ENCODE measurements at regions not wholly inside any gene's neighbourhood (a gene's known extent, or its start where the extent isn't known, plus 50 kb on each side); places are given as distances from the start of the nearest gene placed in this dataset.

DNA sequence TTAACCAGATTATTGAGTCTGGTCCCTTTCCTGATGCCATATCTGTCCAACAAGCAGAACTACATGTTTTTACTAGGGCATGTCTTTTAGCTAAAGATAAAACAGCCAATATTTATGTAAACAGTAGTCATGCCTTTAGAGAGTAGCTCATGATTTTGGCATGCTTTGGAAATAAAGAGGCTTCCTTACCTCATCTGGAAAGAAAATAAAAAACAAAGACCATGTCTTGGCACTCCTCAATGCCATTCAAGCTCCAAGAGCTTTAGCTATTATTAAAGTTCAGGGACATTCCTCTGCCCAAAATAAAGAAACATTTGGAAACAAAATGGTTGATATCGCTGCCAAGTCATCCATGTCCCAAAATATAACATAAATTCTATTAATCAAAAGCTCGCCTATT, 202.4 kb downstream of the URB2 start:
- DNase-seq: no peak

DNA sequence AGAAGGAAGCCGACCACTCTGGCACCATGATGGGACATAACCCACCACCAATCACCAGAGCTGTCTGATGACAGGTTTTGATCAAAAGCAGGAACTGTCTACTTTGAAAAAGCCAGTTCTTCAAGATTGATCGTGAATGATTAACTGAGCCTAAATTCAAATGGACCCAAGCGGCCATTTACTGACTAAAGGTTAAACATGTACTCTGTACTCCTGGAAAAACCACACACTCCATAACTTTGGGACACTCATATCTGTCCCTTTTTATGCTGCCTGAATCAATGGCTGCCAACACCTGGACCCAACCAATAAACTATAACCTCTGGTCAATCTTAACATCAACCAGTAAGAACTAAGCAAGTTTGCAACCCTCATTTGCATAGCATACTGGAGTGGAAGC, 206.6 kb downstream of the URB2 start:
- DNase-seq: no peak

DNA sequence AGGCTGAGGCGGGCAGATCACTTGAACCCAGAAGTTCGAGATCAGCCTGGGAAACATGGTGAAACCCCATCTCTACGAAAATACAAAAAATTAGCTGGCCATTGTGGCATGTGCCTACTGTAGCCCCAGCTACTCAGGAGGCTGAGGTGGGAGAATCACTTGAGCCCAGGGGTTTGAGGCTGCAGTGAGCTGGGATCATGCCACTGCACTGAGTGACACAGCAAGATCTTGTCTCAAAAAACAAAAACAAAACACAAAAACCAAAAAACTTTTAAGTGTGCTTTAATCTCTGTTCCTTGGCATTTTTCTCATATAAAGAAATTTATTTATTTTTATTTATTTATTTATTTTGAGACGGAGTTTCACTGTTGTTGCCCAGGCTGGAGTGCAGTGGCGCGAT, 208.2 kb downstream of the URB2 start:
- no peak for DNase-seq

DNA sequence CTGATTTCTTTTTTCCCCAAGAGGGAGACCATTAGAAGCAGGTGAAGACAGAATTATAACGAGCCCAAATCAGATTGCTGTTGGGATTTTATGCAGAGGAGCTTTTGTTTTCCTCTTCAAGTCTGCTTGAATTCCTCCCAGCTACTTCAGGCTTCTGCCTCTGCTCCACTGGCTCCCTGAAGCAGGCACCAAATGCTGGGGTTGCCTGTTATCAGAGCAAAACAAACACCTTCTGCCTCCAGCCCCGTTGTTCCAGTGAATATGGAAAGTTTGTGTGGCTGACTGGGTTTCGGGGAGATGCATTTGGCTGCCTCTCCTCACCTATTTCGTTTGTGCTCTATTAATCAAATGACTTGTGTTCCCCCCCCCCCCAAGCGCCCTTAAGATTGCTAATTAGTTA, 209.2 kb downstream of the URB2 start:
- DNase-seq: no peak

DNA sequence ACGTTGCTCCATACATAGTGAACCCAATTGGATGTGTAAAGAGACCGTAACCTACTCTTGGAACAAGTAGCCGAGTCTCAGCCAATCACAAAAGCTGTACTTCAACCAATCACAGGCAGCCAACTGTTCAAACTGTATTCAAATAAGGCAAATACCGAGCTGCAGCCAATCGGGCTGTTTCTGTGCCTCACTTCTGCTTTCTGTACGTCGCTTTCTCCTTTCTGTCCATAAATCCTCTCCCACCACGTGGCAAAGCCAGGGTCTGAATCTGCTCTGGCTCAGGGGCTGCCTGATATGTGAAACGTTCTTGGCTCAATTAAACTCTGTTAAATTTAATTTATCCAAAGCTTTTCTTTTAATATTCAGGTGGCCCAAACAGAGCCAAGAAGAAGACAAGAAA, 210.3 kb downstream of the URB2 start:
- DNase-seq: no peak

DNA sequence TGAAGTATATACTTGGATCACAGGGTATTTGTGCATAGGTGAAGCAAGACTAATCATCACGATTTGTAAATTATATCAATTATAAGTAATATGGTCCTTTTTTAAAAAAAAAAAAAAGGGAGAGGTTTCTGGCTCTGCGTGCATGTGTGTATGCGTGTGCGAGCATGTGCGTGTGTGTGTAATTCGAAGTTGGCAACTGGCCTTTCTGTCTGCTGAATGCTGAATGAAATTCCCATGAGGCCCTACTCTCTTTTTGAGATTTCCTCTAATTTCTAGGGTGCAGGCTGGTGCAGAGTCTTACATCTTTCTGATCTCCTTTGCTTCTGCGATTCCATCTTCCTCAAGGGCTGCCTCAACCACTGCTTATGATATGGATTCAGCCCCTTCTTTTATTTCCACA, 212.2 kb downstream of the URB2 start:
- DNase-seq: no peak

DNA sequence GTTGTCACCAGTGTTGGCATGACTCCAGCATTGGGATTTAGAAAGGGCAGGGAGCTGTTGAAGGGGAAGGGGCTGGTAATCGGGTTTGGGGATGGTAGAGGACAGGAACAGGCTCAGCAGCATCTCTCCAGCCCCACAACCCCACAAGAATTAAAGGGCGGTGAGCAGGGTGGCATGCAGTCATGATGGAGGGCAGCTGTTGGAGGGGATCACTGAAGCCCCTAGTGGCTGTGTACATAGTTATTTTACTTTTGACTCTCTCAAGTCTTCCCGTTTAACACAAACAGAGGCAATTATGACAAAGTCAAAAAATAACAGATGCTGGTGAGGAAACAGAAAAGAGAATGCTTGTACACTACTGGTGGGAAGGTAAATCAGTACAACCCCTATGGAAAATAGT, 213.8 kb downstream of the URB2 start:
- no peak for DNase-seq

DNA sequence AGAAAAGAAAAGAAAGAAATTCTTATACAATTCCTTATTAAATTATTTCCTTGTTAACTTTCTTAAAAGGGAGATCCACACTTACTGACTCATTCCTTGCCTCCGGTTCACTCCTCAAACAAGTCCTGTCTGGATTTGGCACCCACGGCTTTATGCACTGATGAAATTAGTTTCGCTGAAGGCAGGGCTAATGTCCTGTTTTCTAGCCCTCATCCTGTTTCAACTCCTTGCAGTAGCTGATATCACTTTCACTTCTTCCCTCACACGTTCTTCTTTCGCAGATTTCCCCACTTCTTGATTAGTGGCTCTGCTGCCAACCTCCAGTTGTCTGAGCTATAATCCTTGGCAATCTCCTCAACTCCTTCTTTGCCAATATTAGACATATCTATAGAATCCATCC, 215.2 kb downstream of the URB2 start:
- no peak for DNase-seq

DNA sequence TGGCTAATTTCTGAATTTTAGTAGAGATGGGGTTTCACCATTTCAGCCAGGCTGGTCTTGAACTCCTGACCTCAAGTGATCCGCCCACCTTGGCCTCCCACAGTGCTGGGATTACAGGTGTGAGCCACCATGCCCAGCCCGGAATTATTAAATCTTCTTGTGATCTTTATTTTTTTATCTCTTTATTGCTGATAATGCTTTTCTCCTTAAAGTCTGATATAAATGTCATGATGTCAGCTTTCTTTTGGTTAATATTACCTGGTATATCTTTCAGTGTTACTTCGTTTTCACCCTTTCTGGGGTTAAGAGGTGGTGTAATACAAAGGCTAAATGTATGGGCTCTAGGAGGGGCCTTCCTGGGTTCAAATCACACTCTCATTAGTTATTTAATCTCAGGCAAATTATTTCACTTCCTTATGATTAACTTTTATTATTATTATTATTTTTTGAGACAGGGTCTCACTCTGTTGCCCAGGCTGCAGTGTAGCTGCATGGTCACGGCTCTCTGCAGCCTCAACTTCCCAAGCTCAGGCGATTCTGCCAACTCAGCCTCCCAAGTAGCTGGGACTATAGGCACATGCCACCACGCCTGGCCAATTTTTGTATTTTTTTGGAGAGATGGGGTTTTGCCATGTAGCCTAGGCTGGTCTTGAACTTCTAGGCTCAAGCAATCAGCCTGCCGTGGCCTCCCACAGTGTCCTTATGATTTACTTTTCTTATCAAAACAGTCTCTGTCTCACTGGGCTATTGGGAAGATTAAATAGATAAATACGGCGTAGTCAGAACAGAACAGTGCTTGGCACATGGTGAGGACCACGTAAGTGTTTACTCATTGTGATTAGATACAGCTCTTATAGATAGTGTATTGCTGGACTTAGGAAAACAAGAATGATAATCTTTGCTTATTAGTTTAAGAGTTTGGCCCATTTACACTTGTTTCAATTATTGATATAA, 216.5 kb downstream of the URB2 start:
- peak; percentile 5 for DNase-seq

DNA sequence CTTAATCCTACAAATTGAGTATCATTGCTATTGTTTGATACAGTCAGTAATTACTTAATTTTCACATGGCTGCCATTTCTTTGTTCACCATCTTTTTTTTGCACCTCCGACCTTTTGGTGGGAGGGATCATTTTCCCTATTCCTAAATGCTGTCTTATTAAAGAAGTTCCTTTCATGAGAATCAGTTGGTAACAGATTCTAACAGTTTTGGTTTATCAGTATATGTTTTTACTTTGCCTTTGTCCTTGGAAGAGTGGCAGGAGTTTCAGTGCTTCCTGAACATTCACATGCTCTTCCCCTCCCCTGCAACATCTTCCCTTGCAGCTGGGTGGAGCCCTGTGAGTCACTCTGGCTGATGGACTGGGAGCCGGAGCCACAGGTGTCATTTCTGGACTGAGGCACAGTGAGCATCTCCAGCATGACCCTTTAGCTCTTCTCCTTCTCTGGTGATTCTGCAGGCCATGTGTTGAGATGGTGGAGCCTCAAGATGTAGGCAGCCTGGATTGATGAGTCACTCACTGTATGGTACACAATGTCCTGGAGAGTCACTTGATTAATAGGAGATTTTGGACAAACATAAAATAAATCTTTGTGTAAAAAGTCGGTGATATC, 217.7 kb downstream of the URB2 start:
- DNase-seq: peak; percentile 50

DNA sequence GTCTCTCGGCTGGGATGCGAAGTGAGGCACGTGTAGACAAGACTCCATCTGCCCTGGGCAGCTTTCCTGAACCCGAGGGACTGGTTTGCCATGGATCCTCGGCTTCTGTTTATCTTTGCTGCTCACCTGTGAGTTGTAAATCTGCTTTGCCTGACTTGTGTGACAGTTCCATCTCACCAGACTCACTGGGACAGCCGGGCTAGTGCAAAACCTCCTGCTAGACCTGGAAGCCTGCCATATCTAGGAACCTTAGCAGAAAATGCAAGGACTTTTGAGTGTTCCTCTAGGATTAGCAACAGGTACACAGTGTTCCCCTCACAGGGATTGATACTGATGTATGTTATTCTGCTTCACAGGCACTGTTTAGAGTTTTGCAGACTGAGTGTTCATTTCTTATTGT, 218.6 kb downstream of the URB2 start:
- DNase-seq: peak; percentile 5

DNA sequence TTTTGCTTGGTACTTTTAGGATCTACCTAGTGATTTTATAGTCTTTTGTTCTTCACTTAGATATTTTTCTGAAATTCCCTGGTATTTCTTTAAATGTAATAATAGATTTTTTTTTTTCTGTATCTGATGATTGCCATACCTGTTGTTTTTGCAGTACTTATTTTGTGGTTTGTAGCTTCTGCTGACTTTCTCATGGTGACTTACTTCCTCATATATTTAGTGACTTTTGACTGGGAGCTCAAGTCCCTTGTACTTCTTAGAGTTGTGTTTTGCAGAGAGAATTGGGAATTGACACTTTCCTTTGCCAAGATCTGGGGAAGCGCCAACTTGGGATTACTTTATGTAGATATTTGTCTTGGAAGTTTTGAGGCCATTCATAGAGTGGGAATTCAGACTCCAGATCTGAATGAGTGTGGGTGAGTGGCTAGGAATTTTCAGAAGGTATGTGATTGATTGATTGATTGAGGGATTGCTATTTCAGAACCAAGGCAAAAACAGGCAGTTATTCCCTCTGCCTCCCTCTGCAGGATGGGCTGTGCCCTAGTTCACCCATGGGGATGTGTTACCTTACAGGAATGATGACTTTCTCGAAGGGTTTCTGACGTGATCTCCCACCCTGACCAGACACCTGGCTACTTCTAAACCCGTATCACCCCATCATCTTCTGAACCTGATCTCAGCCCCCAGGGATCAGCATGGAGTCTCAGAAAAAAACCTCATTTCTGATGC, 219.5 kb downstream of the URB2 start:
- no peak for DNase-seq

DNA sequence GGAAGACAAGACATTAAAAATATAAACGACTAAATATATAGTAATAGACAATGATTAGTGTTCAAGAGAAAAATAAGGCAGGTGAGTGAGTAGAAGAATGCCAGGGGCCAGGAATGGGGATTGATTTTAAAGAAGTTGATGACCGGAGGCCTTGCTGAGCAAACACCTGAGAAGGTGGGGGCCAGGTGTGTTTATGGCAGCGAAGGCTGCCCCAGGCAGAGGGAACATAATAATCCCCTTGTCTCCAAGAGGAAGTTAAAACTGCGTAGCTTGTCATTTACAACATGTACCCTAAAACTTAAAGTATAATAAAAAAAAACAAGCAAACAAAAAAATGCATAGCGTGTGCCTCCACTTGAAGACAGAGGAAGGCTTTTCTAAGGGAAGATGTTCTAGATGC, 220.3 kb downstream of the URB2 start:
- no peak for DNase-seq

DNA sequence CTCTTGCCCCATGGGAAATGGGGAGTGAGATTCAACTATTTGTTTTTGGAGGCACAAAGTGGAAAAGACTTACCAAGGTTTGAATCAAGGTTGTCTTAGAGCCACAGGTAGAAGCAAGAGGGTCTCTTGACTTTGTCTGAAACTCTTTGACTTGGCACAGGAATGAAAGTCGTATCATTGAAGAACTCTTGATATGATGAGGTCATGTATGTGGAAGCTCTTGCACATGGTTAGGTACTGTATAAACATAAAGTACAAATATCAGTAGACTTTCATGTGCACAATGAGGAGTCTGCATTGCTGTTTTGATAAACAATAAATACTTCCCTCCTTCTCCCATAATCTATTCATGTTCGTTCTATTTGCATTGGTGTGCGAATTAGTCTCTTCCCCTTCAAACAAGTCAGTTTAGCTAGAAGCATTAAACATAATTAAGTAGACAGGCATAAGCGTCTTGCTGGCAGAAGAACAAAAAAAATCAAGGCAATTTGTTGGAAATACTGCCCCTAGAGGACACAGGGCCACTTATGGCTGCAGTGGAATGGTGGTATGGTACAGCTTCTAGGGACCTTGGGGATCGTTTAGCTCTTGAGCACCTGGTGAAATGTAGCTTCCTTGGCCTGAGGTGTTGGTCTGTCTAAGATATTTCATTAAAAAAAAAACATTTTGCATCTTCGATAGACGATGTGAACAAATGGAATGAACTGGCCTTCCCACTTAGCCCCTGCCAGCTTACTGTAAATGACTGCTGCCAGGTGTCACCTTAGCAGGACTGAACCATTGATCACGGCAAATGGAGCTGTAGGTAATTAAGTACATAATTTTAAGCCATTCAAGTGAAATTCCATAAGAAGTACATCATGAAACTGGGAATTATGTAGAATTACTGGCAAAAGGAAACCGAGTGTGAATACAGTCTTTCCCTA, 218.0 kb upstream of the GALNT2 start:
- DNase-seq: peak; percentile 41

DNA sequence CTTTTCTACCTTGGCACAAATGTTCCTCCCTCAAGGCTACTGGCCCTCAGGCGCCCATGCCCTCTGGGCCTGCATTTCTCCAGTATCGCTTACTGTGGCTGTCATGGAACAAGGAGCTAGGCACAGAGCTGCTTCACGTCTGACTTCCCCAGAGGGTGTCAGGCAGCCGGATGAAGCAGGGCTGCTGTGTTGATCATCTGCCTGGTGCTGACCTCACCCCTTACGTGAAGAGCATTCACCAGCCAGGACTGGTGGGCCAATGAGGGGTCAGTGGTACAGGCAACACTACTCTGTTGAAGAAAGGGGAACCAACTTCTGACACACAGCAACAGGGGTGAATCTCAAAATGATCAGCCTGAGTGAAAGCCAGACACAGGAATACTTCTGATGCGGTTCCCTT, 215.5 kb upstream of the GALNT2 start:
- no peak for DNase-seq

DNA sequence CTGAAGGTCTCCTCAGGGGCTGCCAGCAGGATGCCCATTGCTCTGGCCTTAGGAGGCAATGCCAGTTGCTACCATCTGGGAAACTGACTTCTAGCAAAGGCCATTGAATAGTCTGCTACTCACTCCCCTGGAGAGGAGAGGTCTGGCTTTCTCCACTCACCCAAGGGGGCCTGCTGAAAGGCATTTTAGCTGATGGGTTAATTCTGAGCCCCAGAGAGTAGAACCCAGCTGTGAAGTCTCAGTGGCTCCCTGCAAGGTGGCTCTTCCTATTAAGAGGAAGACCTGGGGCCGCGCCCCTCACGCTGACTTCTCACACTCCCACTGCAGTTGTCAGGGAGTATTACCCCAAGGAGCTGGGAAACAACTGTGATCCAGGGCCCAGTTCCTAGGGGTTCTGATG, 213.3 kb upstream of the GALNT2 start:
- no peak for DNase-seq

DNA sequence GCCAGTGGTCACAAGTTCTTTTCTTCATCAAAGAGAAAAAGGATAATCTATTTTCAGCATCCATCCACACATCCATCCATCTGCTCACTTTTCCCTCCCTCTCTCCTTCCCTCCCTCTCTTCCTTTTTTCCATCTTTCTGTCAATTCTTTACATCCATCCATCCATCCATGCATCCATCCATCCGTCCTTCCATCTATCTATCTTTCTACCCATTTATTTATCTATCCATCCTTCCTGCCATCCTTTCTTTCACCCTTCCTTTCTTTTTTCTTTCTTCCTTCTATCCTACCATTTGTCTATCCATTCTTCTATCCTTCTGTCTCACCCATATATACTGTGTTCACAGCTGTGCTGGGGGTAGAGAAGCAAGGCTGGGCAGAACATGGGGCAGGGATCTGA, 212.4 kb upstream of the GALNT2 start:
- DNase-seq: no peak

DNA sequence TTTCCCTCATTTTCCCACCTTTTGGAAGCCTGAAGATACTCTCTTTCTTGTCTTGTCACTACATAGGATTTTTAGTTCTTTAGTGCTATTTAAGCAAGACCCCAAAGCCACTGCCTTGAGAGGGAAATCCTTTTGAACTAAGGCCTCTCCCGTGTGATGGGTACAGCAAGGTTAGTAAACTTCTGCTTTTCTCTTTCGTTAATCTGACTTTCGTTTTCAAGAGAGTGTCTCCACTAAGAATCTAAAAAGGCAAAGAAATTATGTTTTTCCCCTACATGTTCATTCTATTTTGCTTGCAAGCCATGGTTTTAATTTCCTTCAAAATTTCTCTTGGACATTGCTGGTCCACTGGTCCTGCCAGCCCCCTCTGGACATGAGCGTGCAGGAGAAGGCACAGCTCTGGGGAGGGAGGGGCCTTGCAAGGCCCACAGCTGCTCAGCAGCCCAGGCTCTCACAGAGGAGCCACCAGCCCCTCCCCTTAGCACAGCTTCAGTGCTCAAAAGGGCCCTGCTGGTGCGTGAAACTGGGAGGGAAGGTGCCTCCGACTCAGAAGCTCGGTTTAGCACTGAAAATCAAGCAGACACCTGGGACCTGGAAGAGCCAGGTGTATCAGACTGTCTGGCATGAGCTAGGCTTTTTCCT, 210.9 kb upstream of the GALNT2 start:
- peak; percentile 52 for DNase-seq

DNA sequence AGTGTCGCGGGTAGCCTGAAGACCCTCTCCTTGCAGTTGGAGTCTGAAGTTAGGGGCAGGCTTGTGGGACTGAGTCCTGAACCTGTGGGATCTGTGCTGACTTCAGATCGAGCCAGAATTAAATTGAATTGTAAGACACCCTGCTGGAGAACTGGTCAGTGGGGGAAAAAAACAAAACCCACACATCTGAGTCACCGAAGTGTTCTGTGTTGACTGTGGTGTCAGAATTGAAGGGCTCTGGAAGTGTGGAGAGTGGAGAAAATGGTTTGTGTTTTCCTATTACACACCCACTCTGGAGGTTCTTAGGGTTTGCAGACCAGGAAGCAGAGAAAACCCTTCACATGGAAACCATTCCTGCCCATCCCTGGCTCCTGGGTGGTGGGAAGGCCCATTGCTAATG, 209.5 kb upstream of the GALNT2 start:
- no peak for DNase-seq

DNA sequence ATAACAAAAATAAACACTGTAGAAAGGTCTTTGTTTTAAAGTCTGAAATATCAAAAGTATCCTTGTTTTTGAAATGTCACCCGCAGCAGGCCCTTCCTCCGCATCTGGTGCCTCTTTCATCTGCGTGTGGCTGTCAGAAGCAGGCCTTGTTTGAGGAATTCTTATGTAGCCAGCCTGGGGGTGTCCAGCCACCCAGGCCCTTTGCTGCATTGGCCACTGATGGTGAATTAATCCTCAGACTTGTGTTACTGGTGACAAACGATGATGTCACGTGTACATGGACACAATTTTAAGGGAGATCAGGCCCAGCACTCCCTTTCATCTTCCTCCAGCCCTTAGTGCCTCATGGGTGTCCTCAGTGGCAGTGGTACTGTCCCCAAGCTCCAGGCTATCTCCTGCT, 208.0 kb upstream of the GALNT2 start:
- DNase-seq: no peak

DNA sequence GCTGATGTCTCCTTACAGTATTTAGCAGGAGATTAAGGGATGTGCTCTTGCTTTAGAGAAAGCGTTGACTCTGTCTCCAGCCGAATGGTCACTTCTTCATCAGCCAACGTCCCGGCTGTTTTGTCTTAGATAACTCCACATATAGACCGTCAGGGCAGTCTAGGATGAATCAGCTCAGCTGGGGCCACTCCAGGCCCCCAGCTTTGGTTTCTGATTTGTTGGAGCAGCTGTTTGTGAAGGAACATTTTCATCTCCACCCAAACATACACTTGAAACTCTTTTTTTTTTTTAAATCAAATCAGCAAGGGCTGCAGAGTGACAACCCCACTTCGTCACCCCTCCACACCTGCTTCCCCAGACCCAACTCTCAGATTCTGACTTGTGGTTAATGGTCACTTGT, 206.1 kb upstream of the GALNT2 start:
- DNase-seq: no peak
